Mucosa of descending colon (tissue), 3 donors: ENCODE measurements at regions not wholly inside any gene's neighbourhood (a gene's known extent, or its start where the extent isn't known, plus 50 kb on each side); places are given as distances from the start of the nearest gene placed in this dataset.

Experiments
- ATAC-seq: fragments of 200-7000 bp; cut with Tn5 transposase; one replicate; pipeline ENCODE4 v1.9.1; 2020; ENCODE audit warnings: mild to moderate bottlenecking, moderate library complexity
- DNase-seq, 3 donors: peaks; one replicate each; pipeline ENCODE4 v3.0.0-alpha.2; 2020
- H3K36me3 ChIP-seq: fragments of 200-600 bp; one replicate; pipeline ENCODE4 v1.8.0; 2021; ENCODE audit warnings: low read depth, mild to moderate bottlenecking
- H3K4me1 ChIP-seq: fragments of 200-600 bp; one replicate; pipeline ENCODE4 v1.8.0; 2021; ENCODE audit warnings: low read depth, mild to moderate bottlenecking
- H3K4me3 ChIP-seq: fragments of 200-600 bp; one replicate; pipeline ENCODE4 v1.8.0; 2021; ENCODE audit warnings: mild to moderate bottlenecking
- H3K9me3 ChIP-seq: fragments of 200-600 bp; one replicate; pipeline ENCODE4 v1.8.0; 2021; ENCODE audit warnings: mild to moderate bottlenecking
- intact Hi-C, 2 donors: fragments of 100-400 bp; cut with DNase I in 1 of 2; cut with micrococcal nuclease in 1 of 2; formaldehyde crosslinking; loops; one replicate each; pipeline versions ENCODE4 v1.11.0 to v1.11.1; 2022; cut with DNase I, micrococcal nuclease
- TF ChIP-seq, protein P1 (sequence below): fragments of 200-600 bp; IDR thresholded peaks from one replicate; pipeline ENCODE4 v1.8.0; 2022; ENCODE audit warnings: antibody characterized with exemption, mild to moderate bottlenecking
- donor health status: DM: no; HTN: no; CAD: no; lungs with moderate emphysema.
- donor health status: DM: no; HTN: no; CAD: no.
- donor health status: DM: no; HTN: yes; CAD: no.

DNA sequence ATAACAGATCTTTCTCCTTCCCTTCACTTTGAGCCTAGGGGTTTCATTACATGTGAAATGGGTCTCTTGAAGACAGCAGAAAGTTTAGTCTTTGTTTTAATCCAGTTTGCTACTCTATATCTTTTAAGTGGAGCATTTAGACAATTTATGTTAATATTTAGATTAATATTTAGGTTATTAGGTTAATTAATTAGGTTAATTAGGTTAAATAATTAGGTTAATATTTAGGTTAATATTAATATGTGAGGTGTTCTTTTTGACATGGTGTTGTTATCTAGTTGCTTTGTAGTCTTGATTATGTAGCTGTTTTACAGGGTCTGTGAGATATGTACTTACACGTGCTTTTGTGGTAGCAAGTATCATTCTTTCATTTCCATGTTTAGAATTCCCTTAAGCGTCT lies 312.9 kb downstream of the NEK10 start:
- TF ChIP-seq, protein P1, sequence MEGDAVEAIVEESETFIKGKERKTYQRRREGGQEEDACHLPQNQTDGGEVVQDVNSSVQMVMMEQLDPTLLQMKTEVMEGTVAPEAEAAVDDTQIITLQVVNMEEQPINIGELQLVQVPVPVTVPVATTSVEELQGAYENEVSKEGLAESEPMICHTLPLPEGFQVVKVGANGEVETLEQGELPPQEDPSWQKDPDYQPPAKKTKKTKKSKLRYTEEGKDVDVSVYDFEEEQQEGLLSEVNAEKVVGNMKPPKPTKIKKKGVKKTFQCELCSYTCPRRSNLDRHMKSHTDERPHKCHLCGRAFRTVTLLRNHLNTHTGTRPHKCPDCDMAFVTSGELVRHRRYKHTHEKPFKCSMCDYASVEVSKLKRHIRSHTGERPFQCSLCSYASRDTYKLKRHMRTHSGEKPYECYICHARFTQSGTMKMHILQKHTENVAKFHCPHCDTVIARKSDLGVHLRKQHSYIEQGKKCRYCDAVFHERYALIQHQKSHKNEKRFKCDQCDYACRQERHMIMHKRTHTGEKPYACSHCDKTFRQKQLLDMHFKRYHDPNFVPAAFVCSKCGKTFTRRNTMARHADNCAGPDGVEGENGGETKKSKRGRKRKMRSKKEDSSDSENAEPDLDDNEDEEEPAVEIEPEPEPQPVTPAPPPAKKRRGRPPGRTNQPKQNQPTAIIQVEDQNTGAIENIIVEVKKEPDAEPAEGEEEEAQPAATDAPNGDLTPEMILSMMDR: no peak

DNA sequence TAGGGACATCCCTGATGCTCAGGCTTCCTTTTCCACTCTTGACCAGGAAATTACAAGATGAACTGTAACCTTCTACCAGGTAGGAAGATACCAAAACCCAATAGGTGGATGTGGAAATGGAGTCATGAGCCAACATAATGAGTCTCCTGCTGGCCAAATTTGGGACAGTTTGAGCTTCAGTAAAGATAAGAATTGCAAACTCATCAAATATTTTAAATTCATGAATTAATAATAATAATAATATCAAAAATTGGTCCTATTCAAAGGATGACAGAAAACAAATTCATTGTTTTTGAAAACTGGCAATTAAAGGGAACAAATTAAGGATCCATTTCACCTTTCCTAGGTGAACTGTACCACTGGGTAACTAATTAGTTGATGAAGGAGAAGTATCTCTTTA lies 309.7 kb downstream of the NEK10 start:
- DNase-seq (no peak), ATAC-seq (no peak)
- Histone ChIP-seq H3K4me1 (no peaks in the 10 kb centered on the region), H3K9me3 (no peaks in the 10 kb centered on the region), H3K36me3 (no peaks in the 10 kb centered on the region), H3K4me3 (no peak overlapping the region)
- intact Hi-C loops: no loop called here
- TF ChIP-seq, protein P1: no peak

More for the DNA sequence above, 312.9 kb downstream of the NEK10 start:
- ATAC-seq: no peak
- no peak for DNase-seq
- Histone ChIP-seq H3K4me1 (no peaks in the 10 kb centered on the region), H3K4me3 (no peak overlapping the region), H3K36me3 (no peaks in the 10 kb centered on the region), H3K9me3 (peaks cover 15% of the 10 kb centered on the region)
- intact Hi-C loops: no loop called here
